ENCODE measurements at regions not wholly inside any gene's neighbourhood (a gene's known extent, or its start where the extent isn't known, plus 50 kb on each side); places are given as distances from the start of the nearest gene placed in this dataset.

DNA sequence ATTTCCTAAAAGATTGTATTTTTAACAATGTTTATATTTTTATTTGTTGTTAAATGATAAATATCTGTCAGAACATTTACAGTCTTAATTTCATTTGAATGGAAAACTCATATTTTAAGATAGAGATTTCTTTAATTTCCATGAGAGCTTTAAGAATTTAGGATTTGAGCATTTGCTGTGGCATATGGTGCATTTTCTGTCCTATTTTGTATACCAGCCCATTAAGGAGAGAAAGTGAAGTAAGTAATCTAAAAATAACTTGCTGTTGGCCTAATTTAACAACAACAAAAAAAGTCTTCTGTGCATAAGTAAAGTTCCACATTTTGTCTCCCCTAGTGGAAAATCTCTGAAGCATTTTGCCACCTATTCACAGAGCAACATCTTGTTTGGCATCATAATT, 190.9 kb upstream of the PPP1R3A start:
- CTCF ChIA-PET = no interaction called here
- no peak overlapping the region for H3K9ac ChIP-seq (ENCODE audit: low read length)
- intact Hi-C loops (cut with micrococcal nuclease) = no loop called here
- peaks cover 3% of the 10 kb centered on the region; the same call in 1 of the 2 replicates for H3K27me3 ChIP-seq (ENCODE audit: low read length)
- no peaks in the 10 kb centered on the region for H3K9me2 ChIP-seq (replicated peaks; ENCODE audit: low read length)
- H3K27ac ChIP-seq (ENCODE audit: low read length) = no peak overlapping the region
- no peak overlapping the region for H3K4me3 ChIP-seq (ENCODE audit: low read length)
- no peak for DNase-seq
- no peaks in the 10 kb centered on the region for H3K9me3 ChIP-seq (ENCODE audit: low read length)
- no peak for ATAC-seq
- no peak overlapping the region for H2AFZ ChIP-seq (ENCODE audit: low read length)
- no peaks in the 10 kb centered on the region for H3K36me3 ChIP-seq (ENCODE audit: low read depth, low read length)
- POLR2A ChIA-PET (ENCODE audit: unreplicated experiment) = no interaction called here
- H4K20me1 ChIP-seq (ENCODE audit: low read length) = no peaks in the 10 kb centered on the region
- no TSS peak for BruUV-seq (replicated peaks)
- H3K4me2 ChIP-seq (ENCODE audit: low read length) = no peak overlapping the region
- H3F3A ChIP-seq (ENCODE audit: low read length, unreplicated experiment) = no peaks in the 10 kb centered on the region
- no peaks in the 10 kb centered on the region for H3K4me1 ChIP-seq (ENCODE audit: insufficient read depth, low read length)
- H3K79me2 ChIP-seq (ENCODE audit: low read length) = no peaks in the 10 kb centered on the region
- TF ChIP-seq, protein P1, sequence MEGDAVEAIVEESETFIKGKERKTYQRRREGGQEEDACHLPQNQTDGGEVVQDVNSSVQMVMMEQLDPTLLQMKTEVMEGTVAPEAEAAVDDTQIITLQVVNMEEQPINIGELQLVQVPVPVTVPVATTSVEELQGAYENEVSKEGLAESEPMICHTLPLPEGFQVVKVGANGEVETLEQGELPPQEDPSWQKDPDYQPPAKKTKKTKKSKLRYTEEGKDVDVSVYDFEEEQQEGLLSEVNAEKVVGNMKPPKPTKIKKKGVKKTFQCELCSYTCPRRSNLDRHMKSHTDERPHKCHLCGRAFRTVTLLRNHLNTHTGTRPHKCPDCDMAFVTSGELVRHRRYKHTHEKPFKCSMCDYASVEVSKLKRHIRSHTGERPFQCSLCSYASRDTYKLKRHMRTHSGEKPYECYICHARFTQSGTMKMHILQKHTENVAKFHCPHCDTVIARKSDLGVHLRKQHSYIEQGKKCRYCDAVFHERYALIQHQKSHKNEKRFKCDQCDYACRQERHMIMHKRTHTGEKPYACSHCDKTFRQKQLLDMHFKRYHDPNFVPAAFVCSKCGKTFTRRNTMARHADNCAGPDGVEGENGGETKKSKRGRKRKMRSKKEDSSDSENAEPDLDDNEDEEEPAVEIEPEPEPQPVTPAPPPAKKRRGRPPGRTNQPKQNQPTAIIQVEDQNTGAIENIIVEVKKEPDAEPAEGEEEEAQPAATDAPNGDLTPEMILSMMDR (conservative IDR thresholded peaks at IDR 0.05; ENCODE audit: low read depth, low read length) = no peak
- TF ChIP-seq EZH2phosphoT487 (IDR thresholded peaks at IDR 0.05; ENCODE audit: borderline replicate concordance, low read length) (no peak), EZH2 (IDR thresholded peaks at IDR 0.05; ENCODE audit: low read length, unreplicated experiment) (no peak)

DNA sequence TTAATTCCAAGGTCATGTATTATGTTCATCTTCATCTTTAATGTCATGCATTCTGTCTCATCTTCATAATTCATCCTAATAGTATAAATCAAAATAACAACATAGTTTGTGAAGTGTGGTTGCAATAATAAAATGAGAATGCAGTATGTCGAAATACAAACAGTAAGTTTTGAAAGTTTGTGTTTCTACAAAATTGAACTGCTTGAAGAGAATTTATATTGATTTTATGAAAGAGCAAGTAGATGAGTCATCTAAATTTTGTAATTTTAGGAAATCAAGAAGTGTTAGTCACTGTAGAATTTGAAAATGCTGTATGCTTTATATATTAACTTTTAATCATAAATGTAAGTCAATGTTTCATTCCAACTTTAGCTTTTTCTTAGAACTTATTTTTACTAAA, 190.5 kb upstream of the PPP1R3A start:
- Histone ChIP-seq H3K9me3 (ENCODE audit: low read length) (no peaks in the 10 kb centered on the region), H3K4me1 (ENCODE audit: insufficient read depth, low read length) (no peaks in the 10 kb centered on the region), H3K79me2 (ENCODE audit: low read length) (no peaks in the 10 kb centered on the region), H3F3A (ENCODE audit: low read length, unreplicated experiment) (no peaks in the 10 kb centered on the region), H3K27me3 (ENCODE audit: low read length) (peaks cover 3% of the 10 kb centered on the region; the same call in 1 of the 2 replicates), H3K9ac (ENCODE audit: low read length) (no peak overlapping the region), H4K20me1 (ENCODE audit: low read length) (no peaks in the 10 kb centered on the region), H3K36me3 (ENCODE audit: low read depth, low read length) (no peaks in the 10 kb centered on the region), H3K27ac (ENCODE audit: low read length) (no peak overlapping the region), H3K4me3 (ENCODE audit: low read length) (no peak overlapping the region), H2AFZ (ENCODE audit: low read length) (no peak overlapping the region), H3K4me2 (ENCODE audit: low read length) (no peak overlapping the region), H3K9me2 (replicated peaks; ENCODE audit: low read length) (no peaks in the 10 kb centered on the region)
- intact Hi-C loops (cut with micrococcal nuclease) = no loop called here
- BruUV-seq (replicated peaks) = no TSS peak
- ATAC-seq (no peak), DNase-seq (no peak)
- TF ChIP-seq EZH2 (IDR thresholded peaks at IDR 0.05; ENCODE audit: low read length, unreplicated experiment) (no peak), EZH2phosphoT487 (IDR thresholded peaks at IDR 0.05; ENCODE audit: borderline replicate concordance, low read length) (no peak)
- TF ChIP-seq, protein P1 (conservative IDR thresholded peaks at IDR 0.05; ENCODE audit: low read depth, low read length) = no peak
- POLR2A ChIA-PET (ENCODE audit: unreplicated experiment) = no interaction called here
- CTCF ChIA-PET = no interaction called here

DNA sequence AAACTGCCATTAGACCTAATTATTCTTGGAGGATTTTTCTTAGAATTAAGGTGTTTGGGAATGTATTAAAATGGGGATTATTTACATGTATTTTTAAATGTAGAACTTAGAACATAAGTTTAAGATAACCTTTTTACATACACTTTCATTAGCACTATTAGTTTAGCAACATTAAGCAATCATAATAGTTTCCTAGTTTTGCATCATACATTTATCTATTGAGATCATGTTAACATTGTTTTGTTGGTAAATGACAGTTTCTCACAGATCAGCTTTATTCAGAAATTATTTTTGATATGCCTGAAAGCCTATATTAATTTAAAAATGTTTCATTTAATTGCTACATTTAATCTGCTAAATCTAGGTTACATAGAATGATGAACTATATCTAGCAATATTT, 189.7 kb upstream of the PPP1R3A start:
- Histone ChIP-seq H4K20me1 (ENCODE audit: low read length) (no peaks in the 10 kb centered on the region), H3K36me3 (ENCODE audit: low read depth, low read length) (no peaks in the 10 kb centered on the region), H3K9me2 (replicated peaks; ENCODE audit: low read length) (no peaks in the 10 kb centered on the region), H3K27ac (ENCODE audit: low read length) (no peak overlapping the region), H3K79me2 (ENCODE audit: low read length) (no peaks in the 10 kb centered on the region), H3K4me3 (ENCODE audit: low read length) (no peak overlapping the region), H3F3A (ENCODE audit: low read length, unreplicated experiment) (no peaks in the 10 kb centered on the region), H3K9ac (ENCODE audit: low read length) (no peak overlapping the region), H3K27me3 (ENCODE audit: low read length) (peaks cover 3% of the 10 kb centered on the region; the same call in 1 of the 2 replicates), H3K4me2 (ENCODE audit: low read length) (no peak overlapping the region), H3K4me1 (ENCODE audit: insufficient read depth, low read length) (no peaks in the 10 kb centered on the region), H3K9me3 (ENCODE audit: low read length) (no peaks in the 10 kb centered on the region), H2AFZ (ENCODE audit: low read length) (no peak overlapping the region)
- ChIA-PET POLR2A (ENCODE audit: unreplicated experiment) (no interaction called here), CTCF (no interaction called here)
- no TSS peak for BruUV-seq (replicated peaks)
- TF ChIP-seq EZH2phosphoT487 (IDR thresholded peaks at IDR 0.05; ENCODE audit: borderline replicate concordance, low read length) (no peak), EZH2 (IDR thresholded peaks at IDR 0.05; ENCODE audit: low read length, unreplicated experiment) (no peak)
- TF ChIP-seq, protein P1 (conservative IDR thresholded peaks at IDR 0.05; ENCODE audit: low read depth, low read length) = no peak
- ATAC-seq (no peak), DNase-seq (no peak)
- intact Hi-C loops (cut with micrococcal nuclease) = no loop called here
